Spleen (tissue), 11 donors: ENCODE measurements at regions not wholly inside any gene's neighbourhood (a gene's known extent, or its start where the extent isn't known, plus 50 kb on each side); places are given as distances from the start of the nearest gene placed in this dataset.

Experiments used
- DNase-seq: peaks from one replicate; pipeline ENCODE4 v3.0.0-alpha.2; 2020
- H3K27ac ChIP-seq, 8 donors: fragments of 200-600 bp; sonication (generic) in 7 of 8; 1 replicate in 4 of 8; 2 replicates in 4 of 8; pipeline versions ENCODE4 v1.5.0 to v1.8.0; 2016 to 2021; ENCODE audit warnings: inconsistent platforms in 4 of 8, mild to moderate bottlenecking in 4 of 8, moderate library complexity in 1 of 8
- H3K27me3 ChIP-seq, 7 donors: fragments of 200-600 bp; sonication (generic) in 6 of 7; replicated peaks in 1 of 7; 1 replicate in 4 of 7; 2 replicates in 3 of 7; pipeline versions ENCODE4 v1.5.0 to v1.8.0; 2016 to 2021; ENCODE audit warnings: inconsistent platforms in 3 of 7, mild to moderate bottlenecking in 1 of 7
- H3K36me3 ChIP-seq, 6 donors: fragments of 200-600 bp; sonication (generic) in 5 of 6; 1 replicate in 4 of 6; 2 replicates in 2 of 6; pipeline versions ENCODE4 v1.5.0 to v1.8.0; 2016 to 2021; ENCODE audit warnings: inconsistent platforms in 2 of 6
- H3K4me1 ChIP-seq, 6 donors: fragments of 200-600 bp; sonication (generic) in 5 of 6; 1 replicate in 3 of 6; 2 replicates in 3 of 6; pipeline versions ENCODE4 v1.5.0 to v1.8.0; 2016 to 2021; ENCODE audit warnings: inconsistent platforms in 3 of 6
- H3K4me3 ChIP-seq, 8 donors: fragments of 200-600 bp; sonication (generic) in 7 of 8; 1 replicate in 4 of 8; 2 replicates in 4 of 8; pipeline versions ENCODE4 v1.5.0 to v1.8.0; 2016 to 2021; ENCODE audit warnings: inconsistent platforms in 4 of 8, mild to moderate bottlenecking in 4 of 8, moderate library complexity in 2 of 8
- H3K9me3 ChIP-seq, 8 donors: fragments of 200-600 bp; sonication (generic) in 7 of 8; 1 replicate in 4 of 8; 2 replicates in 4 of 8; pipeline versions ENCODE4 v1.5.0 to v1.8.0; 2016 to 2021; ENCODE audit warnings: inconsistent platforms in 4 of 8
- POLR2A ChIP-seq, 3 donors: fragments of 450-650 bp; IDR thresholded peaks; one replicate each; pipeline ENCODE4 v1.5.1; 2017; ENCODE audit warnings: antibody characterized with exemption in 3 of 3, mild to moderate bottlenecking in 1 of 3
- POLR2AphosphoS5 ChIP-seq, 3 donors: sonication (generic); formaldehyde crosslinking; IDR thresholded peaks; one replicate each; pipeline ENCODE4 v1.5.1; 2017; ENCODE audit warnings: antibody characterized with exemption in 3 of 3
- WGBS, 5 donors: extraction: QIAGEN DNeasy Blood & Tissue Kit in 3 of 5; methylation state at CpG; one replicate each; pipeline versions ENCODE4 v1.1.5 to v1.1.7; 2013 to 2018; 5-methylcytosine and 5-hydroxymethylcytosine counted together
- intact Hi-C: fragments of 100-400 bp; cut with DNase I; formaldehyde crosslinking; loops from one replicate; pipeline ENCODE4 v1.15.0; 2023; ENCODE audit warnings: low total_unique reads
- TF ChIP-seq, protein P1 (sequence below), 11 experiments: fragments of 200-600 bp in 7 of 11; fragments of 450-650 bp in 4 of 11; sonication (generic) in 4 of 11; IDR thresholded peaks in 8 of 11; conservative IDR thresholded peaks in 3 of 11; 1 replicate in 7 of 11; 2 replicates in 4 of 11; pipeline versions ENCODE4 v1.4.0 to v1.8.0; 2016 to 2021; ENCODE audit warnings: antibody characterized with exemption in 11 of 11, inconsistent platforms in 4 of 11, mild to moderate bottlenecking in 1 of 11
- donor health status: healthy with polysubstance abuse.
- donor health status: DM: no; HTN: no; CAD: no; lungs with moderate emphysema.
- donor health status: DM: no; HTN: no; CAD: no.
- donor health status: Bipolar disorder and iron deficiency.
- donor health status: healthy.
- donor health status: DM: no; HTN: no; CAD: no.
- donor health status: DM: yes; HTN: yes; CAD: no.

DNA sequence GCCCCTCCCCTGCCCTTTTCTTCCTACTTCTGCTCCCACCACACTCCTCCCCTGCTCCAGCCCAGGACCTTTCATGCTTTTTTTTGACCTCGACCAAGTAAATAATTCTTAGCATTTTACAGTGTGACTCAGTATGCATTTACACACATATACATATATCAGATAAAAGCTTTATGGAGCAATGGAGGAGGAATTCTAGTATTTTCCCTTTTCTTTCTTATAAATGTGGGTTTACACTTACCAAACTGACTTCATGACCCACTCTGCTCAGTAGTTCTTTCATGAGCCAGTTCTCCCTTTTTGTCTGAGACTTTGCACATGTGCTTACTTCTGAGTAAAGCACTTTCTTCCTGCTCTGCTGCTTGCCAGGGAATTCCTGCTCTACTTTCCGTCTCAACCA, 111.8 kb upstream of the H2AZ1 start:
- H3K4me3 ChIP-seq, result no peak overlapping the region
- H3K27ac ChIP-seq, result no peak overlapping the region
- H3K4me1 ChIP-seq, result no peaks in the 10 kb centered on the region
- DNase-seq, result no peak
- intact Hi-C loops, result no loop called here
- WGBS, 5 donors, result 58 to 80% (median 71%) methylated on average over 2 of the region's 2 CpGs
- H3K36me3 ChIP-seq, result no peaks in the 10 kb centered on the region
- no peak for TF ChIP-seq POLR2AphosphoS5 (IDR thresholded peaks at IDR 0.05)
- TF ChIP-seq POLR2A (IDR thresholded peaks at IDR 0.05), result no peak
- TF ChIP-seq, protein P1, sequence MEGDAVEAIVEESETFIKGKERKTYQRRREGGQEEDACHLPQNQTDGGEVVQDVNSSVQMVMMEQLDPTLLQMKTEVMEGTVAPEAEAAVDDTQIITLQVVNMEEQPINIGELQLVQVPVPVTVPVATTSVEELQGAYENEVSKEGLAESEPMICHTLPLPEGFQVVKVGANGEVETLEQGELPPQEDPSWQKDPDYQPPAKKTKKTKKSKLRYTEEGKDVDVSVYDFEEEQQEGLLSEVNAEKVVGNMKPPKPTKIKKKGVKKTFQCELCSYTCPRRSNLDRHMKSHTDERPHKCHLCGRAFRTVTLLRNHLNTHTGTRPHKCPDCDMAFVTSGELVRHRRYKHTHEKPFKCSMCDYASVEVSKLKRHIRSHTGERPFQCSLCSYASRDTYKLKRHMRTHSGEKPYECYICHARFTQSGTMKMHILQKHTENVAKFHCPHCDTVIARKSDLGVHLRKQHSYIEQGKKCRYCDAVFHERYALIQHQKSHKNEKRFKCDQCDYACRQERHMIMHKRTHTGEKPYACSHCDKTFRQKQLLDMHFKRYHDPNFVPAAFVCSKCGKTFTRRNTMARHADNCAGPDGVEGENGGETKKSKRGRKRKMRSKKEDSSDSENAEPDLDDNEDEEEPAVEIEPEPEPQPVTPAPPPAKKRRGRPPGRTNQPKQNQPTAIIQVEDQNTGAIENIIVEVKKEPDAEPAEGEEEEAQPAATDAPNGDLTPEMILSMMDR (IDR thresholded peaks at IDR 0.05 in 8 of 11, conservative IDR thresholded peaks at IDR 0.05 in 3 of 11), result no peak
- H3K9me3 ChIP-seq, result no peaks in the 10 kb centered on the region
- no peaks in the 10 kb centered on the region for H3K27me3 ChIP-seq

DNA sequence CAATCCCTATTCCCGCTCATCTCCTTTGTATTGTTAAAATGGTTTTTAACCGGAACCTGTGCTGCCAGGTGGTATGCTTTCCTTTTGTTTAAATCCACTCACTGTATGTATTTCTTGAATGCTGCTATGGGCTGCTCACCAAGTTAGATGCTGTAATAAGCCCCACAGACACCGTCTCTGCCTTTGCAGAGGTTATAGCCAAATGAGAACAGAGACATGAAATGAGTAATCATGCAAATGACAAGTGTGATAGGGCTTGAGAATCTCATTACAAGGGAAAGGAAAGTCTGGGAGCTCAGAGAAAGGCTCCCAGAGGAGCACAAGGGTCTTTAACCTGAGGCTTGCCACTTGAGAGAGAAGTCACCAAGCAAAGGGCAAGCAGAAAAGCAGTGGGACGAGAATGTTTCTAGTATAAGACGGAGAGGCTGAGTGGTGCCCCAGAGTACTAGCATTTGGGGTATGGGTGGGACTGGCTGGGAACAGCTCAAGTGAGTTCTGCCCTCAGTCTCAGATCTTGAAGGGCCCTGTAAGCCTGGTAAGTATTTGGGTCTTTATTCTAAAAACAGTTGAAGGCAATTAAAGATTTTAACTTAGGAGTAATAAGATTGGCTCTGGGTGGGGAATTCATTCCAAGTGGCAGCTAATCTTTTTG, 110.8 kb upstream of the H2AZ1 start:
- Histone ChIP-seq H3K27ac (no peak overlapping the region), H3K9me3 (no peaks in the 10 kb centered on the region), H3K4me3 (no peak overlapping the region), H3K36me3 (no peaks in the 10 kb centered on the region), H3K27me3 (no peaks in the 10 kb centered on the region), H3K4me1 (no peaks in the 10 kb centered on the region)
- 73 to 88% (median 80%) methylated on average over 5 of the region's 5 CpGs for WGBS, 5 donors
- intact Hi-C loops, result no loop called here
- TF ChIP-seq, protein P1 (IDR thresholded peaks at IDR 0.05 in 8 of 11, conservative IDR thresholded peaks at IDR 0.05 in 3 of 11), result no peak
- TF ChIP-seq POLR2AphosphoS5 (IDR thresholded peaks at IDR 0.05) (no peak), POLR2A (IDR thresholded peaks at IDR 0.05) (no peak)
- no peak for DNase-seq

DNA sequence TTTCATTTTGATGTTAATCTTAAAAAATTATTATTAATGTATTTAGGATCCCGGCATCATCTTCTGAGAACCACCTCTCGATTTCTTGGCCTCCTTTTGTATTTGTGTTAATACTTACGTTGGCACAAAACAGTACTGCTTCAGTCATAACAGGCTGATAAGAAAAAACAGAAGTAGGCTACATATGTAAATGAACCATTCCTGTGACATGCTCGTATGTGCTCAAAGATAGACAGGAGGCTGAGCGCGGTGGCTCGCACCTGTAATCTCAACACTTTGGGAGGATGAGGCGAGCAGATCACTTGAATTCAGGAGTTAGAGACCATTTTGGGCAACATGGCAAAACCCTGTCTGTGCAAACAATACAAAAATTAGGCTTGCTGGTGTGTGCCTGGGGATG, 109.4 kb upstream of the H2AZ1 start:
- intact Hi-C loops, result no loop called here
- no peaks in the 10 kb centered on the region for H3K9me3 ChIP-seq
- no peak overlapping the region for H3K4me3 ChIP-seq
- H3K4me1 ChIP-seq, result no peaks in the 10 kb centered on the region
- WGBS, 5 donors, result 75 to 91% (median 86%) methylated on average over 8 of the region's 8 CpGs
- DNase-seq, result no peak
- no peak overlapping the region for H3K27ac ChIP-seq
- no peaks in the 10 kb centered on the region for H3K36me3 ChIP-seq
- TF ChIP-seq POLR2AphosphoS5 (IDR thresholded peaks at IDR 0.05) (no peak), POLR2A (IDR thresholded peaks at IDR 0.05) (no peak)
- TF ChIP-seq, protein P1 (IDR thresholded peaks at IDR 0.05 in 8 of 11, conservative IDR thresholded peaks at IDR 0.05 in 3 of 11), result no peak
- H3K27me3 ChIP-seq, result no peaks in the 10 kb centered on the region

GRCh38 chr4:100056701-100057100, 106.6 kb upstream of the H2AZ1 start:
- TF ChIP-seq POLR2AphosphoS5 (IDR thresholded peaks at IDR 0.05) (no peak), POLR2A (IDR thresholded peaks at IDR 0.05) (no peak)
- TF ChIP-seq, protein P1 (IDR thresholded peaks at IDR 0.05 in 8 of 11, conservative IDR thresholded peaks at IDR 0.05 in 3 of 11), result no peak
- intact Hi-C loops, result no loop called here
- DNase-seq, result no peak

More at GRCh38 chr4:100056701-100057100, 106.6 kb upstream of the H2AZ1 start:
- H3K9me3 ChIP-seq, result no peaks in the 10 kb centered on the region
- no peak overlapping the region for H3K4me3 ChIP-seq
- H3K36me3 ChIP-seq, result no peaks in the 10 kb centered on the region
- WGBS, 5 donors, result 83 to 95% (median 86%) methylated on average over 3 of the region's 3 CpGs
- no peak overlapping the region for H3K27ac ChIP-seq
- H3K27me3 ChIP-seq, result peaks cover 0 to 4% (median 0%) of the 10 kb centered on the region in 7 donors
- no peaks in the 10 kb centered on the region for H3K4me1 ChIP-seq
